K562 (cell line): ENCODE measurements at regions not wholly inside any gene's neighbourhood (a gene's known extent, or its start where the extent isn't known, plus 50 kb on each side); places are given as distances from the start of the nearest gene placed in this dataset.

Experiments used
- ATAC-seq: fragments of 200-7000 bp; cut with Tn5 transposase; 3 replicates; pipeline ENCODE4 v1.9.1; 2020; ENCODE audit warnings: moderate library complexity
- BruUV-seq: library from RNA; stranded (reverse); fragments of 400-500 nt; replicated peaks from 2 replicates; lab custom pipeline; 2021; lab: Mats Ljungman, UMichigan
- CTCF ChIA-PET: fragments of 300-600 bp; formaldehyde crosslinking; extraction: SDS; loops from one replicate; lab custom pipeline; 2021; ENCODE audit warnings: low intra/inter-chr PET ratio; lab: Yijun Ruan, JAX
- POLR2A ChIA-PET: fragments of 300-600, 350-650 bp; sonication (Branson Sonifier 250); formaldehyde crosslinking; extraction: SDS; loops from one replicate; lab custom pipeline; 2021; ENCODE audit warnings: antibody characterized with exemption, inconsistent platforms; lab: Yijun Ruan, JAX
- DNase-seq, 4 experiments: peaks; one replicate each; pipeline versions ENCODE4 v3.0.0 to v3.0.0-alpha.2; 2011 to 2018; ENCODE audit warnings: low spot score in 3 of 4, mixed read lengths in 3 of 4; ENCODE audit errors: extremely low read depth in 1 of 4
- FAIRE-seq: peaks from 2 replicates; lab custom pipeline; 2011; peaks lifted over from hg19 to GRCh38; lab: Jason Lieb, UNC
- H2AFZ ChIP-seq: 2 replicates; pipeline ENCODE4 v1.6.0; 2011; ENCODE audit warnings: low read depth, low read length, control low read depth, inconsistent platforms
- H3K27ac ChIP-seq: fragments of 200-600 bp; 3 replicates; pipeline ENCODE4 v1.8.0; 2011; ENCODE audit warnings: low read depth, mild to moderate bottlenecking, control low read depth, inconsistent platforms, low read length, moderate library complexity, mixed read lengths; ENCODE audit errors: extremely low read depth
- H3K27me3 ChIP-seq, 2 experiments: fragments of 300-600 bp in 1 of 2; 2 replicates in 1 of 2; 3 replicates in 1 of 2; pipeline versions ENCODE4 v1.6.0 to v1.8.0; 2011; ENCODE audit warnings: inconsistent platforms in 2 of 2, low read length in 2 of 2, mild to moderate bottlenecking in 1 of 2, mixed read lengths in 1 of 2, moderate library complexity in 1 of 2; ENCODE audit not compliant: control insufficient read depth in 2 of 2, insufficient read depth in 2 of 2
- H3K36me3 ChIP-seq: fragments of 300-600 bp; 3 replicates; pipeline ENCODE4 v1.8.0; 2011; ENCODE audit warnings: mild to moderate bottlenecking, low read length, inconsistent platforms; ENCODE audit not compliant: control insufficient read depth, insufficient read depth
- H3K4me1 ChIP-seq, 2 experiments: fragments of 200-600 bp in 1 of 2; replicated peaks in 1 of 2; 2 replicates in 1 of 2; 3 replicates in 1 of 2; pipeline versions ENCODE4 v1.5.1 to v1.8.0; 2011; ENCODE audit warnings: inconsistent platforms in 2 of 2, low read length in 2 of 2, mild to moderate bottlenecking in 1 of 2, mixed read lengths in 1 of 2, moderate library complexity in 1 of 2; ENCODE audit not compliant: control insufficient read depth in 2 of 2, insufficient read depth in 2 of 2
- H3K4me2 ChIP-seq: 2 replicates; pipeline ENCODE4 v1.6.1; 2011; ENCODE audit warnings: low read length, control low read depth, inconsistent platforms, mixed read lengths; ENCODE audit not compliant: insufficient read depth
- H3K4me3 ChIP-seq: fragments of 200-600 bp; sonication (generic), shearing (Covaris generic); 2 replicates; pipeline ENCODE4 v1.5.1; 2016; ENCODE audit warnings: control low read depth, inconsistent platforms
- H3K79me2 ChIP-seq: fragments of 200-600 bp; 3 replicates; pipeline ENCODE4 v1.8.0; 2011; ENCODE audit warnings: low read length, inconsistent platforms; ENCODE audit not compliant: control insufficient read depth, insufficient read depth
- H3K9ac ChIP-seq, 2 experiments: 2 replicates each; pipeline versions ENCODE4 v1.6.0 to v1.6.1; 2011; ENCODE audit warnings: low read depth in 2 of 2, low read length in 2 of 2, control low read depth in 1 of 2, inconsistent platforms in 1 of 2, mild to moderate bottlenecking in 1 of 2, mixed read lengths in 1 of 2; ENCODE audit not compliant: insufficient read depth in 1 of 2
- H3K9me1 ChIP-seq: one replicate; pipeline ENCODE4 v1.6.0; 2011; ENCODE audit warnings: inconsistent platforms, mild to moderate bottlenecking, low read length, moderate library complexity; ENCODE audit not compliant: control insufficient read depth, insufficient read depth
- H3K9me3 ChIP-seq: replicated peaks from 2 replicates; pipeline ENCODE4 v1.5.1; 2011; ENCODE audit warnings: low read depth, low read length, inconsistent platforms; ENCODE audit not compliant: control insufficient read depth, insufficient read depth
- H4K20me1 ChIP-seq: replicated peaks from 2 replicates; pipeline ENCODE4 v1.6.1; 2011; ENCODE audit warnings: low read length, inconsistent platforms, mixed read lengths; ENCODE audit not compliant: control insufficient read depth, insufficient read depth
- CEBPG ChIP-seq, 3 experiments: fragments of 200-800 bp in 1 of 3; sonication (Bioruptor generic) in 1 of 3; sonication (generic) in 1 of 3; formaldehyde crosslinking in 1 of 3; IDR thresholded peaks in 2 of 3; conservative IDR thresholded peaks in 1 of 3; 2 replicates each; pipeline versions ENCODE4 v1.6.1 to v1.8.0; 2016 to 2022; ENCODE audit warnings: missing compliant biosample characterization in 2 of 3, missing genetic modification characterization in 2 of 3, mild to moderate bottlenecking in 1 of 3, missing genetic modification reagents in 1 of 3
- JUN ChIP-seq, 2 experiments: sonication (generic) in 1 of 2; formaldehyde crosslinking in 1 of 2; IDR thresholded peaks; 2 replicates each; pipeline versions ENCODE4 v1.6.1 to v1.8.0; 2012 to 2022; ENCODE audit warnings: borderline replicate concordance in 2 of 2, mild to moderate bottlenecking in 2 of 2, improper control_type of control experiment in 1 of 2, low read depth in 1 of 2, low read length in 1 of 2, missing genetic modification reagents in 1 of 2
- MAZ ChIP-seq, 2 experiments: fragments of 450-650 bp in 1 of 2; sonication (generic) in 1 of 2; formaldehyde crosslinking; IDR thresholded peaks in 1 of 2; conservative IDR thresholded peaks in 1 of 2; 2 replicates each; pipeline versions ENCODE4 v1.4.0 to v1.5.0; 2020; ENCODE audit warnings: mild to moderate bottlenecking in 1 of 2, missing genetic modification reagents in 1 of 2
- PATZ1 ChIP-seq: fragments of 250-450 bp; sonication (Bioruptor Pico); IDR thresholded peaks from 2 replicates; pipeline ENCODE4 v1.5.0; 2020; ENCODE audit warnings: mild to moderate bottlenecking, borderline replicate concordance
- REST ChIP-seq, 2 experiments: fragments of 450-650 bp; formaldehyde crosslinking in 1 of 2; IDR thresholded peaks; 2 replicates each; pipeline versions ENCODE4 v1.4.0 to v1.6.1; 2014 to 2020; ENCODE audit warnings: mild to moderate bottlenecking in 2 of 2, borderline replicate concordance in 1 of 2, low read depth in 1 of 2
- RFX7 ChIP-seq: fragments of 250-450 bp; sonication (Bioruptor Pico); IDR thresholded peaks from 2 replicates; pipeline ENCODE4 v1.5.1; 2021; ENCODE audit warnings: mild to moderate bottlenecking
- SMAD4 ChIP-seq: fragments of 250-450 bp; sonication (Bioruptor Pico); conservative IDR thresholded peaks from 2 replicates; pipeline ENCODE4 v1.8.0; 2021; ENCODE audit warnings: inconsistent platforms, mild to moderate bottlenecking, moderate library complexity
- SOX6 ChIP-seq: fragments of 450-650 bp; IDR thresholded peaks from 2 replicates; pipeline ENCODE4 v1.6.1; 2014; ENCODE audit warnings: mild to moderate bottlenecking
- TEAD2 ChIP-seq: fragments of 450-650 bp; IDR thresholded peaks from 2 replicates; pipeline ENCODE4 v1.6.1; 2016; ENCODE audit warnings: missing genetic modification characterization, control low read depth, missing compliant biosample characterization
- TRIM24 ChIP-seq, 2 experiments: fragments of 450-650 bp; IDR thresholded peaks; 2 replicates each; pipeline ENCODE4 v1.6.1; 2016
- in situ Hi-C: fragments of 300-500 bp; cut with MboI; formaldehyde crosslinking; loops from 4 replicates; pipeline ENCODE4 v1.15.0; 2018; ENCODE audit warnings: inconsistent platforms, mixed read lengths
- intact Hi-C: fragments of 100-400 bp; cut with micrococcal nuclease; formaldehyde crosslinking; loops from 2 replicates; pipeline ENCODE4 v1.14.2; 2022

GRCh38 chr6:11409371-11409770 lies 128.2 kb upstream of the TMEM170B start:
- Histone ChIP-seq H3K9ac (no peak overlapping the region), H4K20me1 (no peaks in the 10 kb centered on the region), H3K79me2 (no peaks in the 10 kb centered on the region), H3K4me3 (no peak overlapping the region), H3K27ac (no peak overlapping the region), H3K36me3 (no peaks in the 10 kb centered on the region), H3K4me1 (no peaks in the 10 kb centered on the region), H2AFZ (no peak overlapping the region), H3K27me3 (no peaks in the 10 kb centered on the region; a peak in 1 of 5 replicates), H3K9me3 (no peaks in the 10 kb centered on the region), H3K9me1 (no peaks in the 10 kb centered on the region), H3K4me2 (no peak overlapping the region)
- DNase-seq, result no peak
- intact Hi-C loops (no loop called here), in situ Hi-C loops (no loop called here)
- ATAC-seq, result no peak
- POLR2A ChIA-PET, result interaction anchor here (0.6 to 1.7 kb wide), 2 partner anchors 12 to 73 kb away, joined by 3 read pairs; no protein-coding TSS in a partner anchor
- no peak for FAIRE-seq
- CTCF ChIA-PET, result no interaction called here
- no TSS peak for BruUV-seq
- TF ChIP-seq JUN (IDR thresholded peaks at IDR 0.05; ENCODE audit: borderline replicate concordance, low read depth, low read length) (no peak), JUN (CRISPR knock-in tag; IDR thresholded peaks at IDR 0.05; ENCODE audit: borderline replicate concordance) (no peak), MAZ (CRISPR knock-in tag; conservative IDR thresholded peaks at IDR 0.05 in 1 of 2, IDR thresholded peaks at IDR 0.05 in 1 of 2) (no peak), RFX7 (no peak), SMAD4 (no peak), TEAD2 (tag) (no peak), PATZ1 (CRISPR knock-in tag) (no peak), SOX6 (no peak), REST (IDR thresholded peaks at IDR 0.05; ENCODE audit: borderline replicate concordance) (no peak), REST (CRISPR knock-in tag; IDR thresholded peaks at IDR 0.05; ENCODE audit: low read depth) (no peak), CEBPG (CRISPR knock-in tag; IDR thresholded peaks at IDR 0.05) (no peak), CEBPG (tag; conservative IDR thresholded peaks at IDR 0.05 in 1 of 2, IDR thresholded peaks at IDR 0.05 in 1 of 2) (no peak), TRIM24 (IDR thresholded peaks at IDR 0.05) (no peak)
